Kidney (tissue), 13 donors: ENCODE measurements at regions not wholly inside any gene's neighbourhood (a gene's known extent, or its start where the extent isn't known, plus 50 kb on each side); places are given as distances from the start of the nearest gene placed in this dataset.
A peak's percentile ranks its signal among the peaks of the same experiment; 100 is the strongest.

ENCODE experiments used
- DNase-seq, 5 donors: peaks; one replicate each; pipeline ENCODE4 v3.0.0-alpha.2; 2013 to 2020
- FAIRE-seq: peaks from 2 replicates; lab custom pipeline; 2012; peaks lifted over from hg19 to GRCh38; lab: Jason Lieb, UNC
- H3K27ac ChIP-seq, 2 donors: one replicate each; pipeline ENCODE4 v1.7.0; 2013; ENCODE audit warnings: low read depth in 2 of 2, low read length in 2 of 2, inconsistent platforms in 1 of 2
- H3K27me3 ChIP-seq: one replicate; pipeline ENCODE4 v1.7.1; 2013; ENCODE audit warnings: low read length, inconsistent platforms; ENCODE audit not compliant: control insufficient read depth, insufficient read depth
- H3K36me3 ChIP-seq, 3 donors: one replicate each; pipeline versions ENCODE4 v1.7.0 to v1.7.1; 2013; ENCODE audit warnings: low read length in 3 of 3, control low read depth in 1 of 3, inconsistent platforms in 1 of 3; ENCODE audit not compliant: insufficient read depth in 3 of 3, control insufficient read depth in 2 of 3
- H3K4me1 ChIP-seq, 3 donors: one replicate each; pipeline versions ENCODE4 v1.7.0 to v1.7.1; 2013; ENCODE audit warnings: low read length in 3 of 3, inconsistent platforms in 1 of 3, low read depth in 1 of 3; ENCODE audit not compliant: control insufficient read depth in 2 of 3, insufficient read depth in 2 of 3
- H3K4me3 ChIP-seq, 3 donors: one replicate each; pipeline versions ENCODE4 v1.7.0 to v1.8.1; 2013; ENCODE audit warnings: low read length in 3 of 3, control low read depth in 1 of 3, inconsistent platforms in 1 of 3
- H3K9ac ChIP-seq, 3 donors: one replicate each; pipeline versions ENCODE4 v1.7.0 to v1.7.1; 2013; ENCODE audit warnings: low read length in 3 of 3, control low read depth in 1 of 3, inconsistent platforms in 1 of 3
- H3K9me3 ChIP-seq, 3 donors: one replicate each; pipeline versions ENCODE4 v1.7.0 to v1.7.1; 2013; ENCODE audit warnings: low read length in 3 of 3, control low read depth in 1 of 3, inconsistent platforms in 1 of 3; ENCODE audit not compliant: control insufficient read depth in 2 of 3, insufficient read depth in 1 of 3
- CTCF ChIP-seq: IDR thresholded peaks from 3 replicates; pipeline ENCODE4 v1.5.1; 2012; ENCODE audit warnings: mild to moderate bottlenecking, moderate library complexity, borderline replicate concordance; ENCODE audit not compliant: insufficient read depth; ENCODE audit errors: extremely low read depth
- intact Hi-C: fragments of 100-400 bp; cut with DNase I; formaldehyde crosslinking; loops from one replicate; pipeline ENCODE4 v1.11.1; 2022
- donor health status: control.
- donor health status: control.
- donor health status: control.
- donor health status: control.
- donor health status: control.
- donor health status: DM: yes; HTN: yes; CAD: no.
- donor health status: Normal renal cell carcinoma (clear cell type).

GRCh38 chr12:115461401-115461800 lies 777.4 kb upstream of the TBX3 start:
- H3K27ac ChIP-seq, result no peak overlapping the region
- H3K4me3 ChIP-seq, result no peak overlapping the region
- no peak overlapping the region for H3K9ac ChIP-seq
- no peaks in the 10 kb centered on the region for H3K36me3 ChIP-seq
- intact Hi-C loops, result no loop called here
- no peaks in the 10 kb centered on the region for H3K9me3 ChIP-seq
- DNase-seq (no peak), FAIRE-seq (peak; percentile 61)
- no peaks in the 10 kb centered on the region for H3K27me3 ChIP-seq
- H3K4me1 ChIP-seq, result no peaks in the 10 kb centered on the region
- no peak for TF ChIP-seq CTCF

GRCh38 chr12:115457798-115458197 lies 773.8 kb upstream of the TBX3 start:
- FAIRE-seq, result no peak
- Histone ChIP-seq H3K36me3 (no peaks in the 10 kb centered on the region), H3K9ac (no peak overlapping the region), H3K4me3 (no peak overlapping the region), H3K27ac (no peak overlapping the region), H3K4me1 (no peaks in the 10 kb centered on the region), H3K9me3 (no peaks in the 10 kb centered on the region), H3K27me3 (no peaks in the 10 kb centered on the region)
- DNase-seq, result no peak
- intact Hi-C loops, result no loop called here
- no peak for TF ChIP-seq CTCF

GRCh38 chr12:115456946-115457689 lies 773.1 kb upstream of the TBX3 start:
- intact Hi-C loops, result no loop called here
- Histone ChIP-seq H3K9ac (no peak overlapping the region), H3K36me3 (no peaks in the 10 kb centered on the region), H3K27ac (no peak overlapping the region), H3K9me3 (no peaks in the 10 kb centered on the region), H3K4me1 (no peaks in the 10 kb centered on the region), H3K4me3 (no peak overlapping the region), H3K27me3 (no peaks in the 10 kb centered on the region)
- DNase-seq, result no peak
- FAIRE-seq, result no peak
- no peak for TF ChIP-seq CTCF
